ENCODE measurements at regions not wholly inside any gene's neighbourhood (a gene's known extent, or its start where the extent isn't known, plus 50 kb on each side); places are given as distances from the start of the nearest gene placed in this dataset.

- H3K27me3 ChIP-seq: no peaks in the 10 kb centered on the region
- H3K9me3 ChIP-seq: no peaks in the 10 kb centered on the region
- intact Hi-C loops (cut with DNase I; ENCODE audit: low total_unique reads): no loop called here
- TF ChIP-seq CTCF (IDR thresholded peaks at IDR 0.05): no peak
- H3K4me3 ChIP-seq: no peak overlapping the region
- H3K36me3 ChIP-seq: no peaks in the 10 kb centered on the region
- H3K4me1 ChIP-seq: no peaks in the 10 kb centered on the region
- H3K27ac ChIP-seq: no peak overlapping the region
- DNase-seq: no peak
Observed at GRCh38 chr6:54440549-54440948, 132.3 kb downstream of the TINAG start.

DNA sequence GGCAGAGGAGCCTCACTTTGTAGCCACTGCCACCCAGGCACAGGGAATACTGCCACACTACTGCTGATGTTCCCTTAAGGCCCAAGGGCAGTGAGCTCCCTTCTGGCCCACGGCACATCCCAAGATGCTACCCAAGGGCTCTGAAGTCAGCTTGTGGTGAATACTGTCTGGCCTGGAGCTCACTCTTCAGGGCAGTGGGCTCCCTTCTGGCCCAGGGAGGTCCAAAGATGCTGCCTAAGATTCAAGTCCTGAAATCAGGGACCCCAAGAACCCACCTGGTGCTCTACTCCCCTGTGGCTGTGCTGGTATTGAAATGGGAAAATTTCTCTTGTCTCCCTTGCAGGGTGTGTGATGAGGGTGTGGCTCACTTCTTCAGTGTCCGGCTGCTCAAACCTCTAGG lies 132.8 kb downstream of the TINAG start:
- intact Hi-C loops (cut with DNase I; ENCODE audit: low total_unique reads): no loop called here
- no peak for TF ChIP-seq CTCF (IDR thresholded peaks at IDR 0.05)
- no peak for TF ChIP-seq POLR2A (IDR thresholded peaks at IDR 0.05)
- Histone ChIP-seq H3K4me1 (no peaks in the 10 kb centered on the region), H3K27ac (no peak overlapping the region), H3K9me3 (no peaks in the 10 kb centered on the region), H3K4me3 (no peak overlapping the region), H3K36me3 (no peaks in the 10 kb centered on the region), H3K27me3 (no peaks in the 10 kb centered on the region)
- no peak for DNase-seq

GRCh38 chr6:54441687-54442248 lies 133.5 kb downstream of the TINAG start:
- no peak for DNase-seq
- TF ChIP-seq POLR2A (IDR thresholded peaks at IDR 0.05): no peak
- TF ChIP-seq CTCF (IDR thresholded peaks at IDR 0.05): no peak
- intact Hi-C loops (cut with DNase I; ENCODE audit: low total_unique reads): no loop called here
- Histone ChIP-seq H3K4me3 (no peak overlapping the region), H3K36me3 (no peaks in the 10 kb centered on the region), H3K9me3 (no peaks in the 10 kb centered on the region), H3K4me1 (no peaks in the 10 kb centered on the region), H3K27me3 (no peaks in the 10 kb centered on the region), H3K27ac (no peak overlapping the region)

DNA sequence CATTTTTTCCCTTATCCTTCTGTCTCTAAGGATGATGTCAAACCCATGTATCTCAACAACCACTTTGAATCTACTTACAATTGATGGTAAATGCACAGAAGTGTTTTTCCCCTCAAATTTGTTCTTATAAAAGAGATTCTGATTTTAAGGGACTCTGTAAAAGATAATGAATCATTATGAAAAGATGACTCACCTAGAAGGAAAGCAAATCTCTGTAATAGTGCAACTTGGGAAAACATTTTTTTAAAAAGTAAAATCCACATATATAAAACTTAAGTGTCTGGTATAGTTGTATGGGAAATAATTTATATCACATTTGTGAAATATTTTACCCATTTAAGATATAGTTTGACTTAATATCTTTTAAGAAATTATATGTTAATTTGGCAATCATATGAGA lies 137.0 kb downstream of the TINAG start:
- Histone ChIP-seq H3K27ac (no peak overlapping the region), H3K4me3 (no peak overlapping the region), H3K9me3 (no peaks in the 10 kb centered on the region), H3K4me1 (no peaks in the 10 kb centered on the region), H3K27me3 (no peaks in the 10 kb centered on the region), H3K36me3 (no peaks in the 10 kb centered on the region)
- DNase-seq: no peak
- intact Hi-C loops (cut with DNase I; ENCODE audit: low total_unique reads): no loop called here
- TF ChIP-seq CTCF (IDR thresholded peaks at IDR 0.05) (no peak), POLR2A (IDR thresholded peaks at IDR 0.05) (no peak)

GRCh38 chr6:54448617-54449016 lies 140.4 kb downstream of the TINAG start:
- DNase-seq: no peak
- Histone ChIP-seq H3K27ac (no peak overlapping the region), H3K4me3 (no peak overlapping the region), H3K4me1 (no peaks in the 10 kb centered on the region), H3K9me3 (no peaks in the 10 kb centered on the region), H3K27me3 (no peaks in the 10 kb centered on the region), H3K36me3 (no peaks in the 10 kb centered on the region)
- TF ChIP-seq CTCF (IDR thresholded peaks at IDR 0.05) (no peak), POLR2A (IDR thresholded peaks at IDR 0.05) (no peak)
- intact Hi-C loops (cut with DNase I; ENCODE audit: low total_unique reads): no loop called here

All from uterus (tissue), 3 donors.